Activated naive CD8-positive, alpha-beta T cell treated with anti-CD3 and anti-CD28 coated beads, Interleukin-2, amount 50 U/mL, for 24 hours (primary cell): ENCODE measurements at regions not wholly inside any gene's neighbourhood (a gene's known extent, or its start where the extent isn't known, plus 50 kb on each side); places are given as distances from the start of the nearest gene placed in this dataset.
"Not testable (repeated sequence)": the region's sequence is repeated elsewhere in the genome, so short reads cannot be mapped to it uniquely, and the experiment has no call there.

Experiments
- ATAC-seq: fragments of 150-1000 bp; cut with Tn5 transposase; one replicate; pipeline ENCODE4 v1.10.0; 2021
- DNase-seq: peaks from one replicate; pipeline ENCODE4 v3.0.0; 2021
- H3K27ac Mint-ChIP-seq: one replicate; pipeline ENCODE4 v1.8.0; 2021; ENCODE audit warnings: mild to moderate bottlenecking, mixed read lengths
- H3K27me3 Mint-ChIP-seq: one replicate; pipeline ENCODE4 v1.8.0; 2021; ENCODE audit warnings: mixed read lengths
- H3K36me3 Mint-ChIP-seq: one replicate; pipeline ENCODE4 v1.8.0; 2021; ENCODE audit warnings: low read depth, mixed read lengths
- H3K4me1 Mint-ChIP-seq: one replicate; pipeline ENCODE4 v1.8.0; 2021; ENCODE audit warnings: mixed read lengths
- H3K4me3 Mint-ChIP-seq: one replicate; pipeline ENCODE4 v1.8.0; 2021; ENCODE audit warnings: mild to moderate bottlenecking, moderate library complexity, mixed read lengths
- H3K9me3 Mint-ChIP-seq: one replicate; pipeline ENCODE4 v1.8.0; 2021; ENCODE audit warnings: mixed read lengths

- DNase-seq (no peak), ATAC-seq (no peak)
- peaks cover 17% of the 10 kb centered on the region for H3K9me3 Mint-ChIP-seq
- no peaks in the 10 kb centered on the region for H3K36me3 Mint-ChIP-seq
- no peak overlapping the region for H3K27ac Mint-ChIP-seq
- H3K27me3 Mint-ChIP-seq, result no peaks in the 10 kb centered on the region
- H3K4me3 Mint-ChIP-seq, result no peak overlapping the region
- no peaks in the 10 kb centered on the region for H3K4me1 Mint-ChIP-seq
These were observed 347.3 kb downstream of the TRIM36 start for GRCh38 chr5:114822436-114822835.

- no peak for DNase-seq
- Mint-ChIP-seq H3K27me3 (no peaks in the 10 kb centered on the region), H3K27ac (no peak overlapping the region), H3K4me1 (no peaks in the 10 kb centered on the region), H3K36me3 (no peaks in the 10 kb centered on the region), H3K4me3 (no peak overlapping the region), H3K9me3 (no peaks in the 10 kb centered on the region)
- ATAC-seq, result peak; percentile 33
These were observed 379.3 kb downstream of the TRIM36 start for GRCh38 chr5:114790403-114790792.

GRCh38 chr5:114789773-114790402 is 379.8 kb downstream of the TRIM36 start:
- DNase-seq (no peak), ATAC-seq (peak; percentile 43)
- H3K36me3 Mint-ChIP-seq, result no peaks in the 10 kb centered on the region
- H3K4me3 Mint-ChIP-seq, result no peak overlapping the region
- H3K9me3 Mint-ChIP-seq, result no peaks in the 10 kb centered on the region
- no peaks in the 10 kb centered on the region for H3K27me3 Mint-ChIP-seq
- no peaks in the 10 kb centered on the region for H3K4me1 Mint-ChIP-seq
- no peak overlapping the region for H3K27ac Mint-ChIP-seq

GRCh38 chr5:114782869-114783268 is 386.8 kb downstream of the TRIM36 start:
- Mint-ChIP-seq H3K27me3 (no peaks in the 10 kb centered on the region), H3K9me3 (no peaks in the 10 kb centered on the region), H3K4me1 (no peaks in the 10 kb centered on the region), H3K36me3 (no peaks in the 10 kb centered on the region), H3K27ac (no peak overlapping the region), H3K4me3 (no peak overlapping the region)
- ATAC-seq (no peak), DNase-seq (no peak)

GRCh38 chr5:114782177-114782576 is 387.5 kb downstream of the TRIM36 start:
- Mint-ChIP-seq H3K36me3 (no peaks in the 10 kb centered on the region), H3K27ac (no peak overlapping the region)

GRCh38 chr5:114780290-114780689 is 389.4 kb downstream of the TRIM36 start:
- Mint-ChIP-seq H3K36me3 (no peaks in the 10 kb centered on the region), H3K9me3 (no peaks in the 10 kb centered on the region), H3K4me1 (no peaks in the 10 kb centered on the region), H3K4me3 (no peak overlapping the region), H3K27me3 (no peaks in the 10 kb centered on the region), H3K27ac (no peak overlapping the region)
- DNase-seq (no peak), ATAC-seq (no peak)

More at GRCh38 chr5:114782177-114782576, 387.5 kb downstream of the TRIM36 start:
- no peaks in the 10 kb centered on the region for H3K4me1 Mint-ChIP-seq
- no peaks in the 10 kb centered on the region for H3K27me3 Mint-ChIP-seq
- H3K9me3 Mint-ChIP-seq, result no peaks in the 10 kb centered on the region
- H3K4me3 Mint-ChIP-seq, result no peak overlapping the region
- DNase-seq (no peak), ATAC-seq (no peak)

GRCh38 chr5:114744406-114744805 is 382.5 kb downstream of the KCNN2 start:
- H3K27me3 Mint-ChIP-seq, result no peaks in the 10 kb centered on the region
- no peaks in the 10 kb centered on the region for H3K4me1 Mint-ChIP-seq
- no peak overlapping the region for H3K27ac Mint-ChIP-seq
- DNase-seq, result no peak
- no peak for ATAC-seq
- H3K9me3 Mint-ChIP-seq, result no peaks in the 10 kb centered on the region
- H3K4me3 Mint-ChIP-seq, result no peak overlapping the region
- no peaks in the 10 kb centered on the region for H3K36me3 Mint-ChIP-seq

GRCh38 chr5:114734238-114734637 is 372.4 kb downstream of the KCNN2 start:
- ATAC-seq (no peak), DNase-seq (no peak)
- Mint-ChIP-seq H3K27ac (no peak overlapping the region), H3K4me3 (no peak overlapping the region), H3K36me3 (no peaks in the 10 kb centered on the region), H3K27me3 (no peaks in the 10 kb centered on the region), H3K4me1 (no peaks in the 10 kb centered on the region), H3K9me3 (peaks cover 7% of the 10 kb centered on the region)

- H3K27ac Mint-ChIP-seq, result no peak overlapping the region
- no peak overlapping the region for H3K4me3 Mint-ChIP-seq
- peaks cover 4% of the 10 kb centered on the region for H3K9me3 Mint-ChIP-seq
- ATAC-seq (no peak), DNase-seq (no peak)
- H3K27me3 Mint-ChIP-seq, result no peaks in the 10 kb centered on the region
- H3K4me1 Mint-ChIP-seq, result no peaks in the 10 kb centered on the region
- H3K36me3 Mint-ChIP-seq, result no peaks in the 10 kb centered on the region
These were observed 368.1 kb downstream of the KCNN2 start for GRCh38 chr5:114729986-114730385.

GRCh38 chr5:114727358-114727757 is 365.5 kb downstream of the KCNN2 start:
- no peak overlapping the region for H3K27ac Mint-ChIP-seq
- H3K27me3 Mint-ChIP-seq, result peaks cover 4% of the 10 kb centered on the region
- H3K36me3 Mint-ChIP-seq, result no peaks in the 10 kb centered on the region
- DNase-seq, result no peak
- no peaks in the 10 kb centered on the region for H3K4me1 Mint-ChIP-seq
- no peak overlapping the region for H3K4me3 Mint-ChIP-seq
- ATAC-seq, result no peak
- H3K9me3 Mint-ChIP-seq, result peaks cover 9% of the 10 kb centered on the region

GRCh38 chr5:114726131-114726530 is 364.3 kb downstream of the KCNN2 start:
- no peak overlapping the region for H3K27ac Mint-ChIP-seq
- ATAC-seq (no peak), DNase-seq (no peak)
- H3K4me1 Mint-ChIP-seq, result no peaks in the 10 kb centered on the region
- H3K4me3 Mint-ChIP-seq, result no peak overlapping the region
- H3K27me3 Mint-ChIP-seq, result peaks cover 4% of the 10 kb centered on the region
- peaks cover 12% of the 10 kb centered on the region for H3K9me3 Mint-ChIP-seq
- no peaks in the 10 kb centered on the region for H3K36me3 Mint-ChIP-seq

- H3K9me3 Mint-ChIP-seq, result peaks cover 18% of the 10 kb centered on the region
- H3K27me3 Mint-ChIP-seq, result peaks cover 4% of the 10 kb centered on the region
- H3K4me3 Mint-ChIP-seq, result no peak overlapping the region
- H3K27ac Mint-ChIP-seq, result no peak overlapping the region
- ATAC-seq (no peak), DNase-seq (no peak)
- no peaks in the 10 kb centered on the region for H3K36me3 Mint-ChIP-seq
- no peaks in the 10 kb centered on the region for H3K4me1 Mint-ChIP-seq
These were observed 357.4 kb downstream of the KCNN2 start for GRCh38 chr5:114719268-114719667.

- Mint-ChIP-seq H3K4me3 (no peak overlapping the region), H3K4me1 (no peaks in the 10 kb centered on the region), H3K27me3 (no peaks in the 10 kb centered on the region), H3K27ac (no peak overlapping the region), H3K9me3 (peaks cover 10% of the 10 kb centered on the region), H3K36me3 (no peaks in the 10 kb centered on the region)
- DNase-seq (no peak), ATAC-seq (no peak)
These were observed 355.1 kb downstream of the KCNN2 start for GRCh38 chr5:114716955-114717354.

GRCh38 chr5:114704225-114704893 is 342.5 kb downstream of the KCNN2 start:
- H3K9me3 Mint-ChIP-seq, ATAC-seq, H3K36me3 Mint-ChIP-seq, DNase-seq, H3K27me3 Mint-ChIP-seq, H3K4me3 Mint-ChIP-seq, H3K27ac Mint-ChIP-seq, H3K4me1 Mint-ChIP-seq: not testable (repeated sequence)

- H3K4me3 Mint-ChIP-seq, result no peak overlapping the region
- ATAC-seq (no peak), DNase-seq (no peak)
- no peak overlapping the region for H3K27ac Mint-ChIP-seq
- H3K36me3 Mint-ChIP-seq, result no peaks in the 10 kb centered on the region
- H3K4me1 Mint-ChIP-seq, result no peaks in the 10 kb centered on the region
- H3K9me3 Mint-ChIP-seq, result peaks cover 8% of the 10 kb centered on the region
- H3K27me3 Mint-ChIP-seq, result no peaks in the 10 kb centered on the region
These were observed 340.9 kb downstream of the KCNN2 start for GRCh38 chr5:114702731-114703130.
